NCI-H526 treated with DMSO at 0.1 percent for 48 hours (cell line): ENCODE measurements at regions not wholly inside any gene's neighbourhood (a gene's known extent, or its start where the extent isn't known, plus 50 kb on each side); places are given as distances from the start of the nearest gene placed in this dataset.

Experiments
- DNase-seq: peaks from one replicate; lab custom pipeline; 2025; lab: John Stamatoyannopoulos, UW

DNA sequence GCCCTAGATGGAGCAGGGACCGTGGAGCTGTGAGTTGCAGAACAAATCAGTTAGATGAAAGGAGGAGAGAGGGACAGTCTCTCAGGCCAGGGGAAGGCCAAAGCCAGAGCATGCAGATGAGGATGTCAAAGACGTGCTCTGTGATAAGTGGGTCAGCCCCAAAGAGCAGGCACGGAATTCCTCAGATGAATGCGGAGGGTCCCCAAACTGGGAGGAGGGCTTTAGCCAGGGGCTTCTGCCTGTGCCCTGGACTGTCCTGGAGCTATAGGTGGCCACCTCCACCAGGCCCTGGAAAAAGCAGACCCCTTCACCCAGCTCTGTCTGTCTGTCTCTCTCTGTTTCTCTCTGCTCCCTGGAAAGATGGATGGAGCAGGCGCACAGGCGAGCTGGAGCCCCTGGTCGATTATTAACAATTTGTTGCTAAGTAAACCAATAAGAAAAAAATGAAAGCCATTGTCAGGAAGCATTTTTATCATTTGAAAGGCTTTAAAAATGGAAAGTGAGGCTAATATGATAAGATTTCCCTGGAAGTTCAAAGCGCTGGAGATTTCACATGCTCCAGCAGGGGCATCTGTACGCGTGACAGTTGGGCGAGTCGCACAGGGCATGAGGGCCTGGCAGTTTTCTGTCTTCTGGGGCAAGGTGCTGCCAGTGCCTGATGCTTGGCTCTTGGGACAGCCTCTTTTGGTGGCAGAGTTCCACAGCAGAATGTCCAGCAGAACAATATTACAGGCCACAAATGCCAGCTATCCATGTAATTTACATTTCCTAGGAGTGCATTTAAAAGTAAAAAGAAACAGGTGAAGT lies 241.0 kb downstream of the GLI2 start:
- no peak for DNase-seq

DNA sequence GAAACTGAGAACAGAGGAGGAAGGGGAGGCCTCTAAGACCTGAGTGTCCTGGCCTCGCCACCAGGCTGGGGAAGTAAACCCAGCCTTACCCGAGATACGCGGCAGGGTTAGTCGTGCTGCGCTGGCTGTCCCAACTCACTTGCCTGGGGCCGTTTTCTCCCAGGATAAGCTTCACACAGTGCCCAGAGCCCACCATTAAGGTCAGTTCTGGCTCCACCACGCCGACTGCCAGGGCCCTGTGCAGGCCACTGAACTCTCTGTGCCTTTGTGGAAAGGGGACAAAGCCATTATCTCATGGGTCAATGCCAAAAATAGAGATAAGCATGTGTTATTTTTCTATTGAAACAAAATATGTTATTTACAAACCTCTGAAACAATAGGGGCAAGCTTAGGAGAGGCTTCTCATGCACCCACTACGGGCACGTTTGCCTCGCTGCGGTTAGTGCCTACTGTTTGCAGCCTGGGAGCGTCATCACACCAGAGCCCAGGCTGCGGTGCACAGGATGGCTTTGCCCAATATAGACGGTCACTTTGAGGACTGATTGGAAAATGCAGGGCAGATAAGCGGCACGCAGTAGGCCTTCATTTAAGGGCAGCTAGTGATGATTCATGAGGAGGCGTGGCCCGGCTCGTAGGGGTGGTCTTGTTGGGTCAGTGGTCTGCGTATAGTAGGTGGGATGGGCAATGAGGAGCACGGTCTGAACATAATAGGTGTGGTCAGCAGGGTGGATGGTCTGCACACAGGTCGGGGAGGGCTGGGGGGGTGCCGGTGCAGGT lies 242.1 kb downstream of the GLI2 start:
- DNase-seq = no peak

DNA sequence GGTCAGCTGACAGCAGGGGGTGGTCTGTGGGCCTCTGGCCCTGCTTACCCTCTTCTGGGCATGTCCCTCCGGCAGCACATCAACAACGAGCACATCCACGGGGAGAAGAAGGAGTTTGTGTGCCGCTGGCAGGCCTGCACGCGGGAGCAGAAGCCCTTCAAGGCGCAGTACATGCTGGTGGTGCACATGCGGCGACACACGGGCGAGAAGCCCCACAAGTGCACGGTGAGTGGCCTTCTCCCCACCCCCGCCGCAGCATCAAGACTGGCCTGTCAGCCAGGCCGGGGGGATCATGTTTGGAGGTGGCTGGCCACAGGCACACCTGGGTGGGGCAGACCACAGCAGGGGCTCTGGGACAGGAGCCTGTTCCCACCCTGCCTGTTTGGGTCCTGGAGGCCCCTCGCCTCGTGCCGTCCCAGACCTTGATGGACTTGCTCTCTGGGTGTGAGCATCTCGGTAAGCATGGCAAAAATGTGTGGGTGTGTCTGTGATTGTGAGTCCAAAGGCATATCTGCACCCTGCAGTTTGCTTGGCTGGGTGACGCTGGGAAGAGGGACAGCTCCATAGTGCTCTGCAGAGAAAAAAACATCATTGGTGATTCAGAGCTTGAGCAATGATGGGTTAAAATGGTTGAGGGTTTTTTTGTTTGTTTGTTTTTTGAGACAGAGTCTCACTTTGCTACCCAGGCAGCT lies 242.8 kb downstream of the GLI2 start:
- no peak for DNase-seq

DNA sequence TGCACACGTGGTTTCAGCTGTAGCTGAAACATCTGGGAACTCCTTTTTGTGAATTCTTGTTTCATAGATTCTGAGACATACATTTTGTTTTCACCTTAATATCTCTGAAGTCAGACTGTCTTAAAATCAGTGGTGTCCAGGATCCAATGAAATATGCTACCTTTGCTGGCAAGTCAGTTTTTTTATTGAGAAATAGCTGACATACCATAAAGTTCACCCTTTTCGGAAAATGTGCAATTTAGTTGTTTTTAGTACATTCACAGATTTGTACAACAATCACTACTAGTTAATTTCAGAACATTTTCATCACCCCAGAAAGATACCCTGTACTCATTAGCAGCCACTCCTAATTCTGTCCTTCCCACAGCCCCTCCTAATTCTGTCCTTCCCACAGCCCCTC lies 243.7 kb downstream of the GLI2 start:
- DNase-seq = no peak

DNA sequence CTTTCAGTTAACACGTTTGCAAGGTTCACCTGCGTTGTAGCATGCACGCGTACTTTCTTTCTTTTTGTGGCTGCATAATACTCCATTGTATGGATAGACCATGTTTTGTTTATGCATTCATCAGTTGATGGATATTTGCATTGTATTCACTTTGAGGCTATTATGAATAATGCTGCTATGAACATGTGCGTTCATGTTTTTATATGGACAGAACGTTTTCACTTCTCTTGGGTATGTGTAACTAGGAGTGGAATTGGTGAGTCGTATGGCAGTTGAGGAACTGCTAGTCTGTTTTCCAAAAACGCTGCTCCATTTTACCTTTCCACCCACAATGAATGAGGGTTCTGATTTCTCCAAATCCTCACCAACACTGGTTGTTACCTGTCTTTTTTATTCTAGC lies 244.3 kb downstream of the GLI2 start:
- DNase-seq = no peak

DNA sequence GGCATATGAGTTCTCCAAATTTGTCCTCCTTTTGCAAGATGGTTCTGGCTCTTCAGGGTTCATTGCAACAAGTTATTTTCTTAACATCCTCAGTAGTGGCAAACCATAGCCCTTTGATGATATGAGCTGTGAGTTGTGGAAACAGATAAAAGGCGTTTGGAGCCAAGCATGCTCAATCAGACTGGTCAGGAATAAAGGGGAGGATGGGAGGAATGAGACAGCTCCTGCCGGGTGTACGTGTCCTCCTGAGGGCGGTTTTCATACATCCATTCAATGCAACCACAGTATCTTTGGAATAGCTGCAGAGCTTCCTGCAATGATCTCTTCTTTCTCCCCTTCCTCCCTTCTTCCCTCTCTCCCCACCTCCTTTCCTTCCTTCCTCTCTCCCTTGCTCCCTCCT lies 245.8 kb downstream of the GLI2 start:
- DNase-seq = no peak

DNA sequence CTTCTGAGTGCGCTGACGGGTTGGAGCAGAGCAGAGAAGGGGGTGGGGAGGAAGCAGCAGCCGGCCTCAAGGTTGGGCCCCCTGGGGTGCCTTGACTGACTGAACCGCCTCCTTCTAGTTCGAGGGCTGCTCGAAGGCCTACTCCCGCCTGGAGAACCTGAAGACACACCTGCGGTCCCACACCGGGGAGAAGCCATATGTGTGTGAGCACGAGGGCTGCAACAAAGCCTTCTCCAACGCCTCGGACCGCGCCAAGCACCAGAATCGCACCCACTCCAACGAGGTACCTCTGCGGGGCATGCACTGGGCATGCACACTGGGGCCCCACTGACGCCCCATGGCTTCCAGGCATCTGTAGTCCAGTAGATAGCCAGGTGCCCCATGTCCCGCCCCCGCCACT lies 246.9 kb downstream of the GLI2 start:
- DNase-seq = no peak

DNA sequence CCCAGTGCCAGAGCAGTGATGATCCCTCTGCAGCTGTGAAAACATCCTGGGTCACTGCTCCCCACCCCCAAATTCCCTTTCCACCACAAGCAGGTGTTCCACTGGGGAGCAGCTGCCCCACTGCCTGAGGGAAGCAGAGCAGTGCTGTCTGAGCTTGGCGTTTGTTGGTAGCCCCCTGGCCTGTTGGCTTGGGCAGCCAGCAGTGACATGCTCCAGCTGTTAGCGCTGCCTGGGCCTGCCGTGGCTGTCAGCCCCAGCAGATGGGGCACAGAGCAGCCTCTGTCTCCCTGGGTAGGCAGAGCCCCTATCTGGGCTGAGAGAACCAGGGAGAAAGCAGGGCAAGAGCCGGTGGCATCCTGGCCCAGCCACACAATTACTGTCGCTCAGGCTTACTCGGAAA lies 247.7 kb downstream of the GLI2 start:
- no peak for DNase-seq

DNA sequence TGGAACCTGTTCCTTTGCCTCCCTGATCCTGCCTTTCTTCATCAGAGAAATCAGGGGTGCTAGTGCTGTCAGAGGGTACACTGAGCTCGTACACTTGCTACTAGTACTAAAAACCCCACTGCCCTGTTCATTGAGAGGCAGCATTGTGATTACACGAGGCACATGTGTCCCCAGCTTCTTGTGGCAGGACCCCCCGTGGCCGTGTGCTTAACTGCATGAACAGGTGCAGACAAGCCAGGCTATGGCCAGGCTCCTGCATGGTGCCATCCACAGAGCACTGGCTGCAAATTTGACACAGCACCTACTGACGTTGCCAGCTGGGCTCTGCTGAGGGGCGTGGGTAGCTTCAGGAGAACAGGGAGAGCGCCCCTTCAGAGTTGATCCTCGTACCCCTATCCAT lies 248.4 kb downstream of the GLI2 start:
- DNase-seq = no peak

DNA sequence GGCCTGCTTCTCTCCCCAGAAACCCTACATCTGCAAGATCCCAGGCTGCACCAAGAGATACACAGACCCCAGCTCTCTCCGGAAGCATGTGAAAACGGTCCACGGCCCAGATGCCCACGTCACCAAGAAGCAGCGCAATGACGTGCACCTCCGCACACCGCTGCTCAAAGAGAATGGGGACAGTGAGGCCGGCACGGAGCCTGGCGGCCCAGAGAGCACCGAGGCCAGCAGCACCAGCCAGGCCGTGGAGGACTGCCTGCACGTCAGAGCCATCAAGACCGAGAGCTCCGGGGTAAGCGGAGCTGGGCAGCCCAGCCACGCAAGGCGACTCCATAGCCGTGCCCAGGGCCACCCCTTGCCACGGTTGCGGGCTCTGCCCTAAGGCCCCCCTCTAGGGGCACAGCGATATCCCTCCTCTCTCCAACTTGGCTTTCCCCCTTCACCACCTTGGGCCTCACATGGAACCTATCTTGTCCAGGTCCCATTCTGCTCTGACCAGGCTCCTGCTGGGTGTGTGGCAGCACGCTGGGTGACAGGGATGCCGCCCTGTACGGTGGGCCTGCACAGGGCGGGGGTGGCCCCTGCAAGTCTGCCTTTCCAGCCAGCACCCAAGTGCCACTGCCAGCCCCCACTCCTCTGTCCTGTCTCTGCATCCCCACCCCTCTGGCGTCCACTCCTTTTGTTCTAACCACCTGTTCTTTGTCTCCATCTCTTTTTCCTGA lies 248.9 kb downstream of the GLI2 start:
- DNase-seq = no peak

DNA sequence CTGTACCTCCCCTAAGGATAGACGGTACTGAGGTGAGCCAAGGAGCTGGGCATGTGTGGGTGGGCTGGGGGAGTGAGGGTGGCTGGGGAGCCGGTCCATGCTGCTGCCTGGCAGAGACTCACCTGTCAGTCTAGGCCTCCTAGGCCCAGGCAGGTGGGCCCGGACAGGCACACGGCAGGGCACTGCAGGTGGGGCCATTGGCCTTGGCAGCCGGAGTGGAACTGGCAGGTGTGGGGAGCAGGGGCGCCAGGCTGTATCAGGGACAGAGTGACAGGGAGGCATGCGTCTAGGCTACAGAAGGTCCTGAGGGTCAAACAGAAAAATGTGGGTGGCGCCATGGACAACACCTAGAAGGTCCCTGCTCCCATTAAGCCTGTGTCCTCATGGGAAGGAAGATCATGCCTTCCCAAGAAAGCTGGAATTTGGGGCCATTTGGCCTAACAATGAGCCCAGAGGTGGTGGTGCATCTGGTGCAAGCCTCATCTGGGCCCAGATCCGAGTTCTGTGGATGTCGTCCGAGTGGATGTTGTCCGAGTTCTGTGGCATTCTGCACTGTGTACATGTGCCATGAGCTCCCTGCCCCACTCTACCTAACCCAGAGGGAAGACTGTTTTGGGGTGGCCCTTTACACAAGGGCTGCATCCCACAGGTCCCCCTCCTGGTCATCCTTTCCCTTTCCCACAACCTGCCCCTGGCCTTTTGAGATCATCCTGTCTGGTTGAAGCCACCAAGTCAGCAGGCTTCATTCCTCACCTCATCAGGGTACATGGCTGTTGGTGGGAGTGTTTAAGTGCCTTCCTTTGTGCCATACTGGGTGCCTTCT lies 249.7 kb downstream of the GLI2 start:
- DNase-seq = no peak

DNA sequence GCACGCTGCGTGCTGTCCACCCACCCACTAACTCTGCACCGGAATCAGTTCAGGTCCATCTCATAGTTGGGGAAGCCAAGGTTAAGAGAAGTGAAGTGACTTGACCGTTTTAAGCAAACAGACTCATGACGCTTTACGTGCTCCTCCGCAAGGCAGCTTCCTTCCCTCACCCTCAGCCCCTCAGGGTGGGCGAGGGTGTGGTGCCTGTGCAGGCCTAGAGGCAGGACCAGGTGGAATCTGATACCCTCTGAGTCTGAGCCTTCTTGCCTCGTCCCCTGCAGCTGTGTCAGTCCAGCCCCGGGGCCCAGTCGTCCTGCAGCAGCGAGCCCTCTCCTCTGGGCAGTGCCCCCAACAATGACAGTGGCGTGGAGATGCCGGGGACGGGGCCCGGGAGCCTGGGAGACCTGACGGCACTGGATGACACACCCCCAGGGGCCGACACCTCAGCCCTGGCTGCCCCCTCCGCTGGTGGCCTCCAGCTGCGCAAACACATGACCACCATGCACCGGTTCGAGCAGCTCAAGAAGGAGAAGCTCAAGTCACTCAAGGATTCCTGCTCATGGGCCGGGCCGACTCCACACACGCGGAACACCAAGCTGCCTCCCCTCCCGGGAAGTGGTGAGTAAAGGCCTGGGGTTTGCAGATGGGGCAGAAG lies 250.5 kb downstream of the GLI2 start:
- no peak for DNase-seq

DNA sequence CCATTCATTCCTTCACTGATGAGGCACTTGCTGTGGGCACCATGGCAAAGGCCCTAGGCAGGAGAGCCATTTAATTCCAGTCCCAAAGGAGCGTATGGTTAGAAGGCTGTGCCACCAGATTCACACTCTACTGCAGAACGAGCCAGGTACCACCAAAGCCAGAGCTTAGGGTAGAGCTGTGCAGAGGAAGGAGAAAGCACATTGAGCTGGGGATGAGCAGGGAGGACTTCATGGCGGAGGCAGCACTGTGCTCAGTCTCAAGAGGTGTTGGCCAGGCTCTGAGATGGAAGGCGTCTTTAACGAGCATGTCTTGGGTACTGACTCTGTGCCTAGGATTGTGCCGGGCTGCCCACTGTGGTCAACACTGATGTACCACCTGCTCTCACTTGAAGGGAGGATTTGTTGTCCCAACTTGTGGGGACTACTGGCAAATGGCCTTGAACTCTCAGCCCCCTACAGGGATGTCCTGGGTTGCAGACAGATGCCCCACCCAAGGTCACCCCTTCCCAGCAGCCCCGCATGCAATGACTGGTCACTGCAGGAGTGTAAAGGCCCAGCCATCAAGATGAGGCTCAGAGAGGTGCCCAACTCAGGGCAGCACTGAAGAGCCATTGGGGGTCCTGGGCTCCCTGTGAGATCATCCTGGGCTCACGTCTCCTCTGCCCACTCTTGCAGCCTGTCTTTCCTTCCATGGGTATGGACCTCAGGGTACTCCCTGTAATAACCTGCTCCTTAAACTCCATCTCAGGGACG lies 251.4 kb downstream of the GLI2 start:
- no peak for DNase-seq

DNA sequence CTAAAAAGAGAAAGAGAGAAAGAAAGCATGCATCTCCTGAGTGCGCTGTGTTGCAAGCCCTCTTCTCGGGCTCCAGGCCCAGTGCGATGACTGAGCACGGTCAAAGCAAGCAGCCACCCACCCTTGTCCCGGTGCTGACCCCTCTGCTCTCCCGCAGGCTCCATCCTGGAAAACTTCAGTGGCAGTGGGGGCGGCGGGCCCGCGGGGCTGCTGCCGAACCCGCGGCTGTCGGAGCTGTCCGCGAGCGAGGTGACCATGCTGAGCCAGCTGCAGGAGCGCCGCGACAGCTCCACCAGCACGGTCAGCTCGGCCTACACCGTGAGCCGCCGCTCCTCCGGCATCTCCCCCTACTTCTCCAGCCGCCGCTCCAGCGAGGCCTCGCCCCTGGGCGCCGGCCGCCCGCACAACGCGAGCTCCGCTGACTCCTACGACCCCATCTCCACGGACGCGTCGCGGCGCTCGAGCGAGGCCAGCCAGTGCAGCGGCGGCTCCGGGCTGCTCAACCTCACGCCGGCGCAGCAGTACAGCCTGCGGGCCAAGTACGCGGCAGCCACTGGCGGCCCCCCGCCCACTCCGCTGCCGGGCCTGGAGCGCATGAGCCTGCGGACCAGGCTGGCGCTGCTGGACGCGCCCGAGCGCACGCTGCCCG lies 252.5 kb downstream of the GLI2 start:
- DNase-seq = no peak

DNA sequence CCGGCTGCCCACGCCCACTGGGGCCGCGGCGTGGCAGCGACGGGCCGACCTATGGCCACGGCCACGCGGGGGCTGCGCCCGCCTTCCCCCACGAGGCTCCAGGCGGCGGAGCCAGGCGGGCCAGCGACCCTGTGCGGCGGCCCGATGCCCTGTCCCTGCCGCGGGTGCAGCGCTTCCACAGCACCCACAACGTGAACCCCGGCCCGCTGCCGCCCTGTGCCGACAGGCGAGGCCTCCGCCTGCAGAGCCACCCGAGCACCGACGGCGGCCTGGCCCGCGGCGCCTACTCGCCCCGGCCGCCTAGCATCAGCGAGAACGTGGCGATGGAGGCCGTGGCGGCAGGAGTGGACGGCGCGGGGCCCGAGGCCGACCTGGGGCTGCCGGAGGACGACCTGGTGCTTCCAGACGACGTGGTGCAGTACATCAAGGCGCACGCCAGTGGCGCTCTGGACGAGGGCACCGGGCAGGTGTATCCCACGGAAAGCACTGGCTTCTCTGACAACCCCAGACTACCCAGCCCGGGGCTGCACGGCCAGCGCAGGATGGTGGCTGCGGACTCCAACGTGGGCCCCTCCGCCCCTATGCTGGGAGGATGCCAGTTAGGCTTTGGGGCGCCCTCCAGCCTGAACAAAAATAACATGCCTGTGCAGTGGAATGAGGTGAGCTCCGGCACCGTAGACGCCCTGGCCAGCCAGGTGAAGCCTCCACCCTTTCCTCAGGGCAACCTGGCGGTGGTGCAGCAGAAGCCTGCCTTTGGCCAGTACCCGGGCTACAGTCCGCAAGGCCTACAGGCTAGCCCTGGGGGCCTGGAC lies 253.2 kb downstream of the GLI2 start:
- no peak for DNase-seq

DNA sequence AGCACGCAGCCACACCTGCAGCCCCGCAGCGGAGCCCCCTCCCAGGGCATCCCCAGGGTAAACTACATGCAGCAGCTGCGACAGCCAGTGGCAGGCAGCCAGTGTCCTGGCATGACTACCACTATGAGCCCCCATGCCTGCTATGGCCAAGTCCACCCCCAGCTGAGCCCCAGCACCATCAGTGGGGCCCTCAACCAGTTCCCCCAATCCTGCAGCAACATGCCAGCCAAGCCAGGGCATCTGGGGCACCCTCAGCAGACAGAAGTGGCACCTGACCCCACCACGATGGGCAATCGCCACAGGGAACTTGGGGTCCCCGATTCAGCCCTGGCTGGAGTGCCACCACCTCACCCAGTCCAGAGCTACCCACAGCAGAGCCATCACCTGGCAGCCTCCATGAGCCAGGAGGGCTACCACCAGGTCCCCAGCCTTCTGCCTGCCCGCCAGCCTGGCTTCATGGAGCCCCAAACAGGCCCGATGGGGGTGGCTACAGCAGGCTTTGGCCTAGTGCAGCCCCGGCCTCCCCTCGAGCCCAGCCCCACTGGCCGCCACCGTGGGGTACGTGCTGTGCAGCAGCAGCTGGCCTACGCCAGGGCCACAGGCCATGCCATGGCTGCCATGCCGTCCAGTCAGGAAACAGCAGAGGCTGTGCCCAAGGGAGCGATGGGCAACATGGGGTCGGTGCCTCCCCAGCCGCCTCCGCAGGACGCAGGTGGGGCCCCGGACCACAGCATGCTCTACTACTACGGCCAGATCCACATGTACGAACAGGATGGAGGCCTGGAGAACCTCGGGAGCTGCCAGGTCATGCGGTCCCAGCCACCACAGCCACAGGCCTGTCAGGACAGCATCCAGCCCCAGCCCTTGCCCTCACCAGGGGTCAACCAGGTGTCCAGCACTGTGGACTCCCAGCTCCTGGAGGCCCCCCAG lies 254.1 kb downstream of the GLI2 start:
- no peak for DNase-seq

DNA sequence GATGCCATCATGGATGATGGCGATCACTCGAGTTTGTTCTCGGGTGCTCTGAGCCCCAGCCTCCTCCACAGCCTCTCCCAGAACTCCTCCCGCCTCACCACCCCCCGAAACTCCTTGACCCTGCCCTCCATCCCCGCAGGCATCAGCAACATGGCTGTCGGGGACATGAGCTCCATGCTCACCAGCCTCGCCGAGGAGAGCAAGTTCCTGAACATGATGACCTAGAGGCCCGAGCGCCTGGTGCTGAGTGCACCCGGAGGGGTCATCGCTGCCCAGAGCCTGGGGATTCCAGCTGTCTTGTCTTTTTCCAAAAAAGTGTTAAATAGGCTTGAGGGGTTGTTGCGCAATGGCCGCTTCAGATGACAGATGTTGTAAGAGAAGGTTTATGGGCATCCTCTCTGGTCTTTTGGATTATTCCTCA lies 254.8 kb downstream of the GLI2 start:
- no peak for DNase-seq

DNA sequence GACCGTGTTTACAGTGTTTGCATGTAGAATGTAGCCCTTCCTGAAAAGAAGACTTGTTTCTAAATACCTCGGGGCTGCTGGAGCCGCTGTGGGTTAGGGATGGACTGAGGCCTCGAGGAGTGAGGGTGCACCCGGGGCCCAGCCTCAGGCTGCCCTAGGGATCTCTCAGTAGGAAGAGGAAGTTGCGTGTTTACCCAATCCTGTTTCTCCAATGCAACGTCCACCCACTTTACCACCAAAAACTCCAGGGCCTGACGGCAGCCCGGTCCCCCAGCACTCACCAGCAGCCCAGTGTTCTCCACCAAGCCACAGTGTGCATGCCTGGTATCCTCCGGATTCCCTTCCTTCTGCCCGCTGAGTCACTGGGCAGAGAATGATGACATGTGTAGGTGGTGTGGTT lies 255.8 kb downstream of the GLI2 start:
- no peak for DNase-seq
